ENCODE measurements at regions not wholly inside any gene's neighbourhood (a gene's known extent, or its start where the extent isn't known, plus 50 kb on each side); places are given as distances from the start of the nearest gene placed in this dataset.

DNA sequence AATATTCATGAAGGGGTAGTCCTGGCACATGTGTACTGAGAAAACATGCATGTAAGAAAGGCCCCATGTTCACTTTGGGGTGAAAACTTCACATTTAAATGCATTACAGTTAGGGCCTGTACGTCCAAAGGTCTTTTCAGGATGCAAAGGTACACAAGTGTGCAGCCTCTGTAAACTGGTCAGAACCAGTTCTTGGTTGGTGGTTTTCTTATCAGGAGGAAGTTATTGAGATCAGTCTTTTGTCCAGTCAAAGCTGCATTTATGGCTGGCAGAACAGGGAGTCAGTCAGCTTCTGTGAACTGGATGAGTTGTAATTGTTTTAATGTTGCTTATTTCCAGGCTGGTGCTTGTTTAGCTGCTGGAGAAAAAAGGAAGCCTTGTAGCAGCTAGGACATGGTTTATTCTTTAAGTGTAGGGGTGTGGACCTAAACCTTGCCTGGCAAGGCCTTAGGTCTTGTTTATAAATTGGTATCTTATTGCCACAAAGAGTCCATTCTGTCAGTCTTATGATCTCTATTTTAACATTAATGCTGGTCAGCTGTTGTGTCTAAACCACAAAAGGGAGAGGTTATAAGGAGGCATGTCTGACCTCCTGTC, 1906.6 kb upstream of the TENM3 start:
- TF ChIP-seq CTCF (IDR thresholded peaks at IDR 0.05) (no peak), POLR2A (IDR thresholded peaks at IDR 0.05) (no peak), EP300 (IDR thresholded peaks at IDR 0.05) (no peak)
